ENCODE measurements at regions not wholly inside any gene's neighbourhood (a gene's known extent, or its start where the extent isn't known, plus 50 kb on each side); places are given as distances from the start of the nearest gene placed in this dataset.

GRCh38 chr9:69976152-69976551, 67.5 kb upstream of the MAMDC2 start:
- TF ChIP-seq EZH2 (IDR thresholded peaks at IDR 0.05; ENCODE audit: insufficient read depth, poor library complexity, severe bottlenecking) (no peak), EZH2phosphoT487 (IDR thresholded peaks at IDR 0.05; ENCODE audit: insufficient read depth, low read depth) (no peak)

Data from GM23248 (cell line).